Tibial artery (tissue), 4 donors: ENCODE measurements at regions not wholly inside any gene's neighbourhood (a gene's known extent, or its start where the extent isn't known, plus 50 kb on each side); places are given as distances from the start of the nearest gene placed in this dataset.

Source experiments
- DNase-seq, 2 donors: peaks; one replicate each; pipeline ENCODE4 v3.0.0-alpha.2; 2019
- H3K27ac ChIP-seq, 2 donors: fragments of 200-600 bp; sonication (generic) in 1 of 2; 1 replicate in 1 of 2; 2 replicates in 1 of 2; pipeline ENCODE4 v1.5.1; 2018 to 2019; ENCODE audit warnings: mild to moderate bottlenecking in 1 of 2
- H3K27me3 ChIP-seq, 2 donors: fragments of 200-600 bp; sonication (generic) in 1 of 2; one replicate each; pipeline versions ENCODE4 v1.5.1 to v1.6.0; 2016 to 2019
- H3K36me3 ChIP-seq, 3 donors: fragments of 200-600 bp; sonication (generic) in 2 of 3; one replicate each; pipeline ENCODE4 v1.5.1; 2016 to 2019; ENCODE audit warnings: mild to moderate bottlenecking in 2 of 3
- H3K4me1 ChIP-seq, 4 donors: fragments of 200-600 bp; sonication (generic) in 2 of 4; 1 replicate in 3 of 4; 2 replicates in 1 of 4; pipeline ENCODE4 v1.5.1; 2016 to 2019
- H3K4me3 ChIP-seq, 2 donors: fragments of 200-600 bp; sonication (generic) in 1 of 2; 1 replicate in 1 of 2; 2 replicates in 1 of 2; pipeline ENCODE4 v1.5.1; 2018 to 2019; ENCODE audit warnings: mild to moderate bottlenecking in 2 of 2
- H3K9me3 ChIP-seq, 3 donors: fragments of 200-600 bp; sonication (generic) in 1 of 3; one replicate each; pipeline ENCODE4 v1.5.1; 2016 to 2019
- intact Hi-C: fragments of 100-400 bp; cut with DNase I; formaldehyde crosslinking; loops from one replicate; pipeline ENCODE4 v1.15.0; 2023; ENCODE audit warnings: low total_unique reads
- TF ChIP-seq, protein P1 (sequence below), 2 experiments: fragments of 200-600 bp in 1 of 2; fragments of 450-650 bp in 1 of 2; IDR thresholded peaks; one replicate each; pipeline ENCODE4 v1.5.1; 2017 to 2019; ENCODE audit warnings: antibody characterized with exemption in 2 of 2, mild to moderate bottlenecking in 1 of 2, moderate library complexity in 1 of 2

DNA sequence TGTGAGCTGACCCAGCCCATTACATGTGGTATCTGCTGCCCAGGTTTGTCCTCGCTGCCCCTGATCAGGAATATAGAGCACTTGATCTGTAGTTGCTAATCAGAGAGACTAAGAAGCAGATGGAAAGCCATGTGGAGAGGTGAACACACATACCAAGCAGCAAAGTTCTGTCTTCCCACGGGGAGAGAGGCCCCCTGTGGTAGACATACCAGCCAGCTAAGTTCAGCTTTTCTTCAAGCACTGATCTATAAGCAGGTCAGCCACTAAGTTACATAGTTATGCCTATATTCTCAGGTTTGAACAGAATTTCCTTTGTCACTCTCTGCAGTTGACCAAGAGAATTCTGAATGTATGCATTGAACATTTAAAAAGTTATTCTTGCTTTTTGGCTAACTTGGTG, 76.4 kb downstream of the DDX3Y start:
- no peaks in the 10 kb centered on the region for H3K9me3 ChIP-seq
- H3K27me3 ChIP-seq: no peaks in the 10 kb centered on the region
- H3K36me3 ChIP-seq: no peaks in the 10 kb centered on the region
- DNase-seq: no peak
- intact Hi-C loops: no loop called here
- TF ChIP-seq, protein P1, sequence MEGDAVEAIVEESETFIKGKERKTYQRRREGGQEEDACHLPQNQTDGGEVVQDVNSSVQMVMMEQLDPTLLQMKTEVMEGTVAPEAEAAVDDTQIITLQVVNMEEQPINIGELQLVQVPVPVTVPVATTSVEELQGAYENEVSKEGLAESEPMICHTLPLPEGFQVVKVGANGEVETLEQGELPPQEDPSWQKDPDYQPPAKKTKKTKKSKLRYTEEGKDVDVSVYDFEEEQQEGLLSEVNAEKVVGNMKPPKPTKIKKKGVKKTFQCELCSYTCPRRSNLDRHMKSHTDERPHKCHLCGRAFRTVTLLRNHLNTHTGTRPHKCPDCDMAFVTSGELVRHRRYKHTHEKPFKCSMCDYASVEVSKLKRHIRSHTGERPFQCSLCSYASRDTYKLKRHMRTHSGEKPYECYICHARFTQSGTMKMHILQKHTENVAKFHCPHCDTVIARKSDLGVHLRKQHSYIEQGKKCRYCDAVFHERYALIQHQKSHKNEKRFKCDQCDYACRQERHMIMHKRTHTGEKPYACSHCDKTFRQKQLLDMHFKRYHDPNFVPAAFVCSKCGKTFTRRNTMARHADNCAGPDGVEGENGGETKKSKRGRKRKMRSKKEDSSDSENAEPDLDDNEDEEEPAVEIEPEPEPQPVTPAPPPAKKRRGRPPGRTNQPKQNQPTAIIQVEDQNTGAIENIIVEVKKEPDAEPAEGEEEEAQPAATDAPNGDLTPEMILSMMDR (IDR thresholded peaks at IDR 0.05): no peak
- H3K4me1 ChIP-seq: no peaks in the 10 kb centered on the region
- no peak overlapping the region for H3K4me3 ChIP-seq
- H3K27ac ChIP-seq: no peak overlapping the region

DNA sequence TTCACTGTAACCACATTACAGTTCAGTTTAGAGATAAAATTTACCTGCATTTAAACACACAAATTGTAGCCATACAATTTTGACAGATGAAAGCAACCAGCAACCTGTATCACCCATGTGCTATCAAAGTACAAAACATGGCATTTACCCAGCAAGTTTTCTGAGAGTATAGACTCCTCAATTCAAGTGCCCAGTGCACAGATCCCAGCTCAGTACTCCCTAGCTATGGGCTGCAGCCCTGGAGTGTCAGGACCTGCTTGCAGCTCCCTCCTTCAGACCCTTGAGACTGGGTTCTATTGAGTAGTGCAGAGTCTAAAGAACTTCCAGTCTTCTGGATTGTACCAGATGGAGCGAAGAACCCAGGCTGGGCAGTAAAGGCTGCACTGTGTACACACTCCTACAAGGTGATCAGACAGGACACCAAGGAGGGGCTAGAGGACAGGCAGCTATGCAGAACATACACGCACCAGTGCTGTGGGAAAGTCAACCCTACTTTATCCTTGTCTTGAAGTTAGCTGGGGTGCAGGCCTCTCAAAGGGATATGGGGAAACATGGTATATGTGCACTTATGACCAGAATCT, 77.7 kb downstream of the DDX3Y start:
- H3K27ac ChIP-seq: no peak overlapping the region
- intact Hi-C loops: no loop called here
- no peak overlapping the region for H3K4me3 ChIP-seq
- no peaks in the 10 kb centered on the region for H3K4me1 ChIP-seq
- H3K36me3 ChIP-seq: no peaks in the 10 kb centered on the region
- no peaks in the 10 kb centered on the region for H3K27me3 ChIP-seq
- TF ChIP-seq, protein P1 (IDR thresholded peaks at IDR 0.05): no peak
- no peaks in the 10 kb centered on the region for H3K9me3 ChIP-seq
- DNase-seq: no peak

DNA sequence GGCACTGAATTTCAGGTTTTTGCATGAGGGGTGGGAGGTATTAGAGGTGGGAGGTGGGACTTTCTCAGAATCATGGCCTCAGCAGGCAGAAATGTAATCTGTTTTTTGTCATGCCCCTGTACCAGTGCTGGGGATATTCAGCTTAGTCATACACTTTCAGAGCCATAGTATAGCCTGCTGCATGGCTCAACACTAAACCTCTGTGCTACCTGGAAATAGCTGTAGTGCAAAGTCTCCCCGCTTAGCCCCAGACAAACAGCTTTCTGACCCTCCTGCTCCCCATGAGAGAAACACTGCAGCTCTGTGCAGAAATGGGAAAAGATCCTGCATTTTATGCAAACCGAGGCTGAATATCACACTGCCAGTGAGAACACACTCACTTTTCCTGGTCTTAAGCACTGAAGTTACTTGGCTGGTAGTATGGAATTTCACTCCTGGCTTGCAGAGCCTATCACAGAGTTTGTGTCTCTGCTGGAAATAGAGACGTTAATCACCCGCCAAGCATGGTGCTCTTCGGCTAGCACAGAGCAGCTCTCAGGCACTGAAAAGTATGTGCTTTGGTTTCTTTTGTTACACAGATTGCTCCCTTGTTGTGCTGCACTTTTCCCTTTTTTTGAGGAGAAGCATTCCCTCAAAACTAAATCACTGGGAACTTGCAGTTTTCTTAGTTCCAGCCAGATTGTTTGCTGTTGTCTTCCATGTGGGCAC, 80.1 kb downstream of the DDX3Y start:
- DNase-seq: no peak
- intact Hi-C loops: no loop called here

DNA sequence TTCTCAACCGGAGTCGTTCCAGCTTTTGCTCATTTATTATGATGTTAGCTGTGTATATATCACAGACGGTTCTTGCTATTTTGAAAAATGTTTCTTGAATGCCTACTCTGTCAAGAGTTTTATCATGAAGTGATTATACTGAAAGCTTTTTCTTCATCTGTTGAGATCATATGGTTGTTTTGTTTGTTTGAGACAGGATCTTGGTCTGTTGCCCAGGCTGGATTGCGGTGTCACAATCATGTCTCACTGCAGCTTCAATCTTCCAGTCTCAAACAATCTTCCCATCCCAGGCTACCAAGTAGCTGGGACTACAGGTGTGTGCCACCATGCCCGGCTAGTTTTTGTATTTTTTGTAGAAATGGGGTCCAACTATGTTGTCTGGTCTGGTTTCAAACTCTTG, 112.8 kb downstream of the DDX3Y start:
- H3K27me3 ChIP-seq: no peaks in the 10 kb centered on the region
- TF ChIP-seq, protein P1 (IDR thresholded peaks at IDR 0.05): no peak
- DNase-seq: no peak
- no peaks in the 10 kb centered on the region for H3K36me3 ChIP-seq
- H3K4me3 ChIP-seq: no peak overlapping the region
- H3K9me3 ChIP-seq: no peaks in the 10 kb centered on the region
- no peaks in the 10 kb centered on the region for H3K4me1 ChIP-seq
- intact Hi-C loops: no loop called here
- no peak overlapping the region for H3K27ac ChIP-seq

More for the DNA sequence above, 80.1 kb downstream of the DDX3Y start:
- no peaks in the 10 kb centered on the region for H3K27me3 ChIP-seq
- no peaks in the 10 kb centered on the region for H3K9me3 ChIP-seq
- no peak overlapping the region for H3K4me3 ChIP-seq
- no peaks in the 10 kb centered on the region for H3K36me3 ChIP-seq
- TF ChIP-seq, protein P1 (IDR thresholded peaks at IDR 0.05): no peak
- H3K4me1 ChIP-seq: no peaks in the 10 kb centered on the region
- no peak overlapping the region for H3K27ac ChIP-seq

DNA sequence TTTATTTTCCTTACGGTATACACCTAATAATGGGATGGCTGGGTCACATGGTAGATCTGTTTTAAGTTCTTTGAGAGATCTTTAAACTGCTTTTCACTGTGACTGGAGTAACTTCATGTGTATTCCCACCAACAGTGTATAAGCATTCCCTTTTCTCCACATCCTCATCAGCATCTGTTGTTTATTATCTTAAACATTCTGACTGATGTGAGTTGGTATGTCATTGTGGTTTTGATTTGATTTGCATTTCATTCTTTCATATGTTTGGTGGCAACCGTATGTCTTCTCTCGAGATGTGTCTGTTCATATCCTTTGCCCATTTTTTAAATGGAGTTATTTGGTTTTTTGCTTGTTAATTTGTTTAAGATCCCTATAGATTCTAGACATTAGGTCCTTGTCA, 114.8 kb downstream of the DDX3Y start:
- H3K27ac ChIP-seq: no peak overlapping the region
- no peak overlapping the region for H3K4me3 ChIP-seq
- no peaks in the 10 kb centered on the region for H3K36me3 ChIP-seq
- no peaks in the 10 kb centered on the region for H3K9me3 ChIP-seq
- H3K27me3 ChIP-seq: no peaks in the 10 kb centered on the region
- DNase-seq: no peak
- intact Hi-C loops: no loop called here
- no peaks in the 10 kb centered on the region for H3K4me1 ChIP-seq
- TF ChIP-seq, protein P1 (IDR thresholded peaks at IDR 0.05): no peak
